ENCODE measurements at regions not wholly inside any gene's neighbourhood (a gene's known extent, or its start where the extent isn't known, plus 50 kb on each side); places are given as distances from the start of the nearest gene placed in this dataset.

DNA sequence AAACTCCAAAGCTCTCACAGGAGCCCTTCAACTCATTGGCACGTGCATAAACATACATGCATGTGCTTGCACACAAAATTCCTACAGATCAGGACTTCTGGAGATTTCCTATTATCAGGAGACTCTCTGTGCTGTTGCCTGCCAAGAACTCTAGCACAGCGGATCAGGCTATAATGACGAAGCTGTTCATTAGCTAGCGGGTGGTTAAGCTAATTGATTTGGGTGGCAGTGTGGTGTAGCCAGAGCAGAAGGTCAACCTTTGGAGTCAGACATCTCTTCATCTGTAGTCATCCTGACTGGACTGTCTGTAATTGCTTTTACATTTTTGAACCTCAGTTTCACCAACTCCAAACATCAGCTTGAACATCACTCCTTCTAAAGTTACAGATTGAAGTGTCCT lies 69.0 kb downstream of the KIF2B start:
- TF ChIP-seq EZH2 (IDR thresholded peaks at IDR 0.05; ENCODE audit: low read depth, low read length, severe bottlenecking): no peak
- TF ChIP-seq EP300 (IDR thresholded peaks at IDR 0.05; ENCODE audit: borderline replicate concordance in 1 of 2, low read depth in 2 of 2, low read length in 2 of 2): no peak
- no peak for TF ChIP-seq SP1 (IDR thresholded peaks at IDR 0.05; ENCODE audit: low read depth, low read length)
- TF ChIP-seq, protein P1, sequence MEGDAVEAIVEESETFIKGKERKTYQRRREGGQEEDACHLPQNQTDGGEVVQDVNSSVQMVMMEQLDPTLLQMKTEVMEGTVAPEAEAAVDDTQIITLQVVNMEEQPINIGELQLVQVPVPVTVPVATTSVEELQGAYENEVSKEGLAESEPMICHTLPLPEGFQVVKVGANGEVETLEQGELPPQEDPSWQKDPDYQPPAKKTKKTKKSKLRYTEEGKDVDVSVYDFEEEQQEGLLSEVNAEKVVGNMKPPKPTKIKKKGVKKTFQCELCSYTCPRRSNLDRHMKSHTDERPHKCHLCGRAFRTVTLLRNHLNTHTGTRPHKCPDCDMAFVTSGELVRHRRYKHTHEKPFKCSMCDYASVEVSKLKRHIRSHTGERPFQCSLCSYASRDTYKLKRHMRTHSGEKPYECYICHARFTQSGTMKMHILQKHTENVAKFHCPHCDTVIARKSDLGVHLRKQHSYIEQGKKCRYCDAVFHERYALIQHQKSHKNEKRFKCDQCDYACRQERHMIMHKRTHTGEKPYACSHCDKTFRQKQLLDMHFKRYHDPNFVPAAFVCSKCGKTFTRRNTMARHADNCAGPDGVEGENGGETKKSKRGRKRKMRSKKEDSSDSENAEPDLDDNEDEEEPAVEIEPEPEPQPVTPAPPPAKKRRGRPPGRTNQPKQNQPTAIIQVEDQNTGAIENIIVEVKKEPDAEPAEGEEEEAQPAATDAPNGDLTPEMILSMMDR (IDR thresholded peaks at IDR 0.05; ENCODE audit: control extremely low read depth in 1 of 3, insufficient read depth in 1 of 3, low read depth in 1 of 3, low read length in 3 of 3): no peak
